ENCODE measurements at regions not wholly inside any gene's neighbourhood (a gene's known extent, or its start where the extent isn't known, plus 50 kb on each side); places are given as distances from the start of the nearest gene placed in this dataset.

- H3K79me2 ChIP-seq (ENCODE audit: control insufficient read depth, insufficient read depth, low read length): no peaks in the 10 kb centered on the region
- H3K9me1 ChIP-seq (ENCODE audit: control insufficient read depth, insufficient read depth, low read length): no peaks in the 10 kb centered on the region
- BruUV-seq (replicated peaks): no TSS peak
- ChIA-PET POLR2A (interaction anchor here (0.7 to 1.0 kb wide), 4 partner anchors 8 to 18 kb away, joined by 3 to 4 read pairs (median 4); no protein-coding TSS in a partner anchor), CTCF (ENCODE audit: low intra/inter-chr PET ratio) (no interaction called here)
- peaks cover 13 to 34% of the 10 kb centered on the region in 2 experiments; a peak in 3 of 5 replicates for H3K27me3 ChIP-seq (ENCODE audit: control insufficient read depth in 2 of 2, insufficient read depth in 2 of 2, low read length in 2 of 2)
- H3K36me3 ChIP-seq (ENCODE audit: control insufficient read depth, insufficient read depth, low read length): no peaks in the 10 kb centered on the region
- H3K4me1 ChIP-seq (replicated peaks in 1 of 2; ENCODE audit: control insufficient read depth in 2 of 2, insufficient read depth in 2 of 2, low read length in 2 of 2): no peaks in the 10 kb centered on the region
- no peak for DNase-seq (ENCODE audit: extremely low read depth in 1 of 4, low spot score in 3 of 4)
- H3K9me3 ChIP-seq (replicated peaks; ENCODE audit: control insufficient read depth, insufficient read depth, low read depth, low read length): no peaks in the 10 kb centered on the region
- no peak overlapping the region for H3K4me2 ChIP-seq (ENCODE audit: insufficient read depth, low read length)
- intact Hi-C loops (cut with micrococcal nuclease): no loop called here
- in situ Hi-C loops (cut with MboI): no loop called here
- no peaks in the 10 kb centered on the region for H4K20me1 ChIP-seq (replicated peaks; ENCODE audit: control insufficient read depth, insufficient read depth, low read length)
- ATAC-seq: no peak
- 0% methylated on average over 3 of the region's 3 CpGs for WGBS (ENCODE audit: insufficient coverage, low coverage, missing lambda C conversion rate)
- H2AFZ ChIP-seq (ENCODE audit: low read depth, low read length): no peak overlapping the region
- no peak overlapping the region for H3K9ac ChIP-seq (ENCODE audit: insufficient read depth in 1 of 2, low read depth in 2 of 2, low read length in 2 of 2)
- no peak for FAIRE-seq
- no peak for TF ChIP-seq CAMTA2 (CRISPR knock-in tag; conservative IDR thresholded peaks at IDR 0.05)
- TF ChIP-seq PBX2 (CRISPR knock-in tag; IDR thresholded peaks at IDR 0.05; ENCODE audit: low read depth): no peak
- TF ChIP-seq PBX2 (tag; conservative IDR thresholded peaks at IDR 0.05; ENCODE audit: low read depth): peak; percentile 24; the same call in 1 of the 2 replicates
- no peak for TF ChIP-seq POLR2B (IDR thresholded peaks at IDR 0.05; ENCODE audit: low read depth, partially characterized antibody)
- peak in 1 of 3 experiments; percentile 10; a peak in 1 of 6 replicates for TF ChIP-seq CTCF (IDR thresholded peaks at IDR 0.05 in 2 of 3, conservative IDR thresholded peaks at IDR 0.05 in 1 of 3; ENCODE audit: insufficient read depth in 2 of 3, low read depth in 1 of 3, low read length in 3 of 3)
- TF ChIP-seq MEIS2 (IDR thresholded peaks at IDR 0.05; ENCODE audit: partially characterized antibody): peak; percentile 58
- TF ChIP-seq LCOR (CRISPR knock-in tag; IDR thresholded peaks at IDR 0.05): no peak
- no peak for TF ChIP-seq FOXP1 (CRISPR knock-in tag; IDR thresholded peaks at IDR 0.05)
- no peak overlapping the region for H3K27ac ChIP-seq (ENCODE audit: extremely low read depth, low read depth, low read length)
- H3K4me3 ChIP-seq: no peak overlapping the region
Measured at GRCh38 chr2:38163006-38163405, 87.1 kb upstream of the CYP1B1 start.

Data from K562 (cell line).